Transverse colon (tissue), 4 donors: ENCODE measurements at regions not wholly inside any gene's neighbourhood (a gene's known extent, or its start where the extent isn't known, plus 50 kb on each side); places are given as distances from the start of the nearest gene placed in this dataset.

Experiments used
- DNase-seq: peaks from one replicate; pipeline ENCODE4 v3.0.0-alpha.2; 2019
- H3K27ac ChIP-seq, 4 donors: fragments of 200-600 bp; sonication (generic); 2 replicates each; pipeline ENCODE4 v1.5.1; 2016 to 2018; ENCODE audit warnings: inconsistent platforms in 4 of 4
- H3K27me3 ChIP-seq: fragments of 200-600 bp; sonication (generic); 2 replicates; pipeline ENCODE4 v1.5.1; 2017; ENCODE audit warnings: inconsistent platforms
- H3K36me3 ChIP-seq, 4 donors: fragments of 200-600 bp; sonication (generic); 2 replicates each; pipeline ENCODE4 v1.5.1; 2017 to 2019; ENCODE audit warnings: inconsistent platforms in 4 of 4
- H3K4me1 ChIP-seq, 4 donors: fragments of 200-600 bp; sonication (generic); 2 replicates each; pipeline ENCODE4 v1.5.1; 2017 to 2020; ENCODE audit warnings: inconsistent platforms in 4 of 4
- H3K4me3 ChIP-seq, 4 donors: fragments of 200-600 bp; sonication (generic); 1 replicate in 1 of 4; 2 replicates in 3 of 4; pipeline versions ENCODE4 v1.5.1 to v1.6.1; 2017 to 2019; ENCODE audit warnings: inconsistent platforms in 4 of 4
- H3K9me3 ChIP-seq, 2 donors: fragments of 200-600 bp; sonication (generic); 2 replicates each; pipeline ENCODE4 v1.5.1; 2017 to 2019; ENCODE audit warnings: inconsistent platforms in 2 of 2
- CTCF ChIP-seq, 5 experiments: fragments of 200-600 bp in 3 of 5; fragments of 450-650 bp in 2 of 5; sonication (generic) in 3 of 5; IDR thresholded peaks; 1 replicate in 2 of 5; 2 replicates in 3 of 5; pipeline ENCODE4 v1.5.1; 2016 to 2017; ENCODE audit warnings: antibody characterized with exemption in 5 of 5, inconsistent platforms in 3 of 5, mild to moderate bottlenecking in 2 of 5, moderate library complexity in 1 of 5
- EP300 ChIP-seq: sonication (generic); formaldehyde crosslinking; IDR thresholded peaks from one replicate; pipeline ENCODE4 v1.6.1; 2017; ENCODE audit warnings: antibody characterized with exemption, low read depth
- POLR2A ChIP-seq: fragments of 450-650 bp; IDR thresholded peaks from one replicate; pipeline ENCODE4 v1.6.1; 2016; ENCODE audit warnings: antibody characterized with exemption, mild to moderate bottlenecking, moderate library complexity
- POLR2AphosphoS5 ChIP-seq, 3 donors: sonication (generic); formaldehyde crosslinking; IDR thresholded peaks; one replicate each; pipeline ENCODE4 v1.6.1; 2016; ENCODE audit warnings: antibody characterized with exemption in 3 of 3
- whole genome bisulfite sequencing, 2 donors: methylation state at CpG; one replicate each; pipeline ENCODE4 v1.1.5; 2018; ENCODE audit warnings: low coverage in 1 of 2; 5-methylcytosine and 5-hydroxymethylcytosine counted together
- in situ Hi-C, 4 donors: fragments of 200-750 bp; cut with MboI; loops; one replicate each; pipeline versions ENCODE4 v1.15.0 to v1.15.1; 2017; ENCODE audit warnings: low sequenced_read_pairs in 3 of 4, low pct_ligation_motif_present in 1 of 4, low pct_unique_long_range_greater_than_20kb in 1 of 4
- intact Hi-C: fragments of 100-400 bp; cut with DNase I; formaldehyde crosslinking; loops from one replicate; pipeline ENCODE4 v1.15.1; 2023; ENCODE audit warnings: low total_unique reads

GRCh38 chr1:29725262-29725661 is 488.9 kb downstream of the PTPRU start:
- Histone ChIP-seq H3K36me3 (no peaks in the 10 kb centered on the region), H3K4me1 (no peaks in the 10 kb centered on the region), H3K4me3 (no peak overlapping the region), H3K27me3 (no peaks in the 10 kb centered on the region), H3K27ac (no peak overlapping the region), H3K9me3 (peaks cover 0 to 7% of the 10 kb centered on the region in 2 donors)
- 73% methylated on average over 1 of the region's 1 CpG; no CpG with 5 or more reads in 1 of the 2 donors for WGBS, 2 donors
- intact Hi-C loops (no loop called here), in situ Hi-C loops (no loop called here)
- DNase-seq, result no peak
- TF ChIP-seq POLR2A (no peak), EP300 (no peak), CTCF (IDR thresholded peaks at IDR 0.05) (no peak), POLR2AphosphoS5 (IDR thresholded peaks at IDR 0.05) (no peak)

GRCh38 chr1:29722598-29722997 is 486.3 kb downstream of the PTPRU start:
- H3K27me3 ChIP-seq, result no peaks in the 10 kb centered on the region
- H3K9me3 ChIP-seq, result peaks cover 0 to 7% of the 10 kb centered on the region in 2 donors
- H3K4me3 ChIP-seq, result no peak overlapping the region
- intact Hi-C loops (no loop called here), in situ Hi-C loops (no loop called here)
- no peak overlapping the region for H3K27ac ChIP-seq
- no peak for DNase-seq
- no peaks in the 10 kb centered on the region for H3K36me3 ChIP-seq
- no peaks in the 10 kb centered on the region for H3K4me1 ChIP-seq
- TF ChIP-seq POLR2AphosphoS5 (IDR thresholded peaks at IDR 0.05) (no peak), EP300 (no peak), CTCF (IDR thresholded peaks at IDR 0.05) (no peak), POLR2A (no peak)

GRCh38 chr1:29719253-29719652 is 482.9 kb downstream of the PTPRU start:
- DNase-seq, result no peak
- in situ Hi-C loops, result no loop called here

GRCh38 chr1:29718791-29719190 is 482.5 kb downstream of the PTPRU start:
- in situ Hi-C loops (no loop called here), intact Hi-C loops (no loop called here)
- no peak overlapping the region for H3K27ac ChIP-seq
- no peaks in the 10 kb centered on the region for H3K36me3 ChIP-seq
- H3K4me3 ChIP-seq, result no peak overlapping the region
- TF ChIP-seq CTCF (IDR thresholded peaks at IDR 0.05) (no peak), POLR2A (no peak), EP300 (no peak), POLR2AphosphoS5 (IDR thresholded peaks at IDR 0.05) (no peak)
- no peaks in the 10 kb centered on the region for H3K27me3 ChIP-seq
- H3K9me3 ChIP-seq, result peaks cover 0 to 7% of the 10 kb centered on the region in 2 donors
- H3K4me1 ChIP-seq, result no peaks in the 10 kb centered on the region
- DNase-seq, result no peak

More at GRCh38 chr1:29719253-29719652, 482.9 kb downstream of the PTPRU start:
- peaks cover 0 to 7% of the 10 kb centered on the region in 2 donors for H3K9me3 ChIP-seq
- WGBS, 2 donors, result 25 to 67% methylated on average over 2 to 4 of the region's 4 CpGs
- H3K4me1 ChIP-seq, result no peaks in the 10 kb centered on the region
- intact Hi-C loops, result no loop called here
- no peak overlapping the region for H3K27ac ChIP-seq
- no peak overlapping the region for H3K4me3 ChIP-seq
- H3K36me3 ChIP-seq, result no peaks in the 10 kb centered on the region
- no peak for TF ChIP-seq CTCF (IDR thresholded peaks at IDR 0.05)
- TF ChIP-seq POLR2A, result no peak
- TF ChIP-seq EP300, result no peak
- H3K27me3 ChIP-seq, result no peaks in the 10 kb centered on the region
